NCI-H2171 (cell line): ENCODE measurements at regions not wholly inside any gene's neighbourhood (a gene's known extent, or its start where the extent isn't known, plus 50 kb on each side); places are given as distances from the start of the nearest gene placed in this dataset.

ENCODE experiments used
- DNase-seq: peaks from one replicate; lab custom pipeline; 2025; lab: John Stamatoyannopoulos, UW

DNA sequence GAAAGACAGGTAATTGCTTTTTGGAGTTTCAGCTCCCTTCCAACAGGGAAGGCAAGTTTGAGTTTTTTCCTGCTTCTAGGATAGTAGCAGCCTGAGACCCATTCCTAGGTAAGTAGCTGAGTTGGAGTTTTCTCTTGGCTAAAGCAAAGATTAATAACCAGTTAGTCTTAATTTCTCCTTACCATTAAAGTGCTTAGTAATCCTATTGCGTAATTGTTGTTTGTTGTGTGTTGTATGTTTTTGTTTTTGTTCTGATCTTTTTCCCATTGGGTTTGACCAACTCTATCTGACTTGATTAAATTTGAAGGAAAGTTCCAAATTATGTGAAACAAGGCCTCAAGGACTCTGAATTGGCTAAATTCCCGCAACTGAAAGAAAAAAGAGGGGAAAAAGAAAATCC is 83.5 kb downstream of the TBX22 start:
- DNase-seq = no peak

DNA sequence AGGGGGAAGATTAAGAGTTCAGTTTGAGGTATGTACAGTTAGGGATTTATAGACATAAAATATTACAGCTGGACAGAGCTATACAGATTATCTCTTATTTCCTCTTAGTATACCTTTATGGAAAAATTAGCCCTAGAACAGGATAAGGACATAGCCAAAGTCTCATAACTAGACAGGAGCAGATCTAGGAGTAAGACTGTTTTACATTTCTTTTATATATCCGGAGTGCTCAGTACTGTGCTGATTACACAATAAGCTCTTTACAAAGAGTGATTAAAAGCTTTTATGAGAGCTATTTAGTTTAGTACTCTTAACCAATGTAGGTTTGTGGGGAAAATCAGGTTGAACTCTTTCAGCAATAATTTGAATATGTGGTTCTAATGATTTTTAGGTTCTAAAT is 105.8 kb downstream of the TBX22 start:
- no peak for DNase-seq

DNA sequence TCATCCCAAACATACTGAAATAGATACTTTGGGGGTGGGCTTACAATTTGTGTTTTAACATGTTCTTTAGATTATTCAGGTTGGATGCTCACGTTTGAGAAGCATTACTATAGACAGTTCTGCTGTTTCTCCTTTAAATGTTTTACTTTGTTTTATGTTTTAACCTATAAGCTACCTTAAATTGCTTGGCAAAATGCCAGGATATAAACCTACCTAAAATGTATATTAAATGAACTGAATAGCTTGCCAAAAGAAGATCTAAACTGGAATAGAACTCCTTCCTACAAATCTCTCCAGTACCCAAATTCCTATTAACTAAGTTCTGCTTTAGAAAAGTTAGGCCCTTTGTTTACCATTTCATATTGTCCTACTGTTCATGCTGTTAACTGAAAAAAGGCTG is 124.4 kb downstream of the TBX22 start:
- DNase-seq = no peak

GRCh38 chrX:80139564-80139963 is 125.0 kb downstream of the TBX22 start:
- no peak for DNase-seq

- no peak for DNase-seq
Observed at GRCh38 chrX:80170581-80170980, 156.0 kb downstream of the TBX22 start.

DNA sequence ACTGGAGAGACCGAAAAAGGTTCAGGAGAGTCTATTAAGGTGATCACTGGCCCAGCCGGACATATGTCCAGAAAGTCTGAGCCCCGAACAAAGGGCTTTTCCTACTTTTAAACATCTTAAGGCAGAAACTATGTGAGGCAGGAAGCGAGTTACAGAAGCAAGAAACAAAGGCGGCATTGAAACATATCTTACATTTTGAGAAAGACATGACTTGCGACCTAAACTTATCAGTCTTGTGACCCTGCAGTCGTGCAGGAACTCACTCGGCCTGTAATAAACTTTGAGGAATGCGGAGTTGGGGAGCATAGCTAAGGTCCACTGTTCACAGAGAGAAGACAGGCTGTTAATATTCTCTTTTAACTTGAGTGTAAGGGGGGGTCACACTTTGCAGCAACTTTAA is 158.7 kb downstream of the TBX22 start:
- no peak for DNase-seq

DNA sequence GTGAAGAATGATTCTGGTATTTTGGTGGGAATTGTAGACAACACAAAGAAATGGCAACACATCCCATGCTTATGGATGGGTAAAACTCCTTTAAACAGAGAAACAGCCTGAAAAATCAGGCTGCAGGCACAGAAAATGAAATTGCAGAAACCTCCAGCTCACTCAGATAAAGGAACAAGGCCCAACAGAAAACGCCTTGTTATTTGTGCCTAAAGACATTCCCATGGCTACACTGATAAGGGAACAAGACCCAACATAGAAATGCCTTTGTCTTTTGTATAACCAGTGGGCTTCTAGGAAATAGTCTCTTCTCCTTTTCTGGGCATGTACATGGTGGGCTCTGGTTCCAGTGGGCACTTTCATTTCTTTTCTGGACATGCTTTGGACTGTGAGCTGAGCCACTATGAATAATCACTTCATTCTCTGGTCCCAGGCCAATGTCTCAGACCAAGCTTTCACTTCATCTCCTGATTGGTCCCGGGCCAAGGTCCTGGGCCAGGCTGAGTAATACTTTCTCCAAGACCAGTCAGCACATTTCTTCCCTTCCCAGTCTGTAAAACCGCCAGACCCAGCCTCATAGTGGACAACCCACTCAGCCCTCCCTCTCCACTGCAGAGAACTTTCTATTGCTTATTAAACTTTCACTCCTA is 160.5 kb downstream of the TBX22 start:
- DNase-seq = no peak

GRCh38 chrX:80181079-80181478 is 166.5 kb downstream of the TBX22 start:
- DNase-seq = no peak

DNA sequence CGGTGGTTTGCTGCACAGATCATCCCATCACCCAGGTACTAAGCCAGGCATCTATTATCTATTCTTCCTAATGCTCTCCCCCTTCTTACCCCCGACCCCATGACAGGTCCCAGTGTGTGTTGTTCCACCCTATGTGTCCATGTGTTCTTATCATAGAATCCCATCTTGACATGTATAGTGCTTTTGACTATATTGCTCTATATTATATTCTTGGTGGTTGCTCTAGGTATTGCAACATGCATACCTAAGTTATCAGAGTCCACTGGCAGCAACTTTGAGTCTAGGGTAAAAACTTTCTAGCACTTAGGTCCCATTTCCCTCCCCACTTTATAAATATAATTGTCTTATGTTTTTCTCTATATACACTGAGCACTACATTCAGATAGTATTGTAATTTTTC is 170.3 kb downstream of the TBX22 start:
- DNase-seq = no peak

DNA sequence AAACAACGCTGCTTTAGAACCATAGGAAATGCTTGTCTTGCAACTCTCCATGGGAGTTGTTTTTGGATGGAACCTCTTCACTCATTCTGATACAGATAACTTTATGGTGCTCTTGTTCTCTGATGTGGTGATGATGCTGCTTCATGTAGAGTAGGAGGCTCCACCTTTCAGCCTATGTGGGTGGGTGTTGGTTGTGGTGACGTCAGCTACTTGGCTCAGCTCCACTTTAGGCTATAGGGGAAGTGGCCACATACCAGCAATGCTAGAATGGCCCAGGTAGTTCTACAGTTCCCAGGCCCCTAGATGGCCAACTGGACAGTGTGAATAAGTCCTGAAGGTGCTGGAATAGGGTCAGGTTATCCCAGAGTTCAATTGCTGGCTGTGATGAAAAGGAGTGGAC is 192.1 kb downstream of the TBX22 start:
- DNase-seq = no peak

DNA sequence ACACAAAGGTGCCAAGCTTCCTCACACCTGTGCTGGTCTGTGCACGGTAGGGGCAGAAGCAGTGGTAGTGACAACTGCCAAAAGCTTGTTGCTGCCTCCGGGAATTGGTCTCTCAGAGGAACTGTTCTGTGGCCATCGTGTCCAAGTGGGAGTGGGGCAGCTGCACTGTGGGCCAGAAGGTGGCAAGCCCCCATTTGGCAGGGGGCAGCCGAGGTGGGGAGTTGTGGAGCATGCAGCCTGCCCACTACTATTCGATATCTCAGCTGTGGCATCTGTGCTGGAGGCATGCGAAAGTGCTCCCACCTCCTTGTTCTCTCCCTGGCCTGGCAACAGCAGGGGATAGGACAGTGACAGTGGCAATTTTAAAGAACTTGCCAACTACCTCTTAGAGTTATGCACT is 192.8 kb downstream of the TBX22 start:
- no peak for DNase-seq

GRCh38 chrX:80216086-80216485 is 201.5 kb downstream of the TBX22 start:
- no peak for DNase-seq

- DNase-seq = no peak
Observed at GRCh38 chrX:80223982-80224579, 196.2 kb upstream of the TENT5D start.

- DNase-seq = no peak
Observed at GRCh38 chrX:80229626-80230025, 190.6 kb upstream of the TENT5D start.

- no peak for DNase-seq
Observed at GRCh38 chrX:80237072-80237471, 183.2 kb upstream of the TENT5D start.

GRCh38 chrX:80246271-80246670 is 174.0 kb upstream of the TENT5D start:
- DNase-seq = no peak

DNA sequence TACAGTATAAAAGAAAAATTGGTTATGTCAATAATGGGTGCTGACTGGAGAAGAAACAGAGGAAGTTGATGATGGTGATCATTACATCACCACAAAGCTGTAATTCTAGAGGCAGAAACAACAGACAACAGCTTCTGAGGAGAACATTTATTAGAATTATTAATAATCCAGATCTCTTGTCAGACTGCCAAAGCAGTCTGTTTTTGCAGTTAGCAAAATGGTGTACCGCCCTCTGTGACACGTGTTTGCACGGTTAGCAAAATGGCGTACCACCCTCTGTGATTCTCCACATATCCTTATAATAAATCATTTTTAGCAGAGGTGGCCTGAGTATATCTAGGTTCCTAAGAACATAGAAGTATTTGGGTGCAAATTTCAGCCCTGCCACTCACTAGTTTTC is 154.0 kb upstream of the TENT5D start:
- DNase-seq = no peak

DNA sequence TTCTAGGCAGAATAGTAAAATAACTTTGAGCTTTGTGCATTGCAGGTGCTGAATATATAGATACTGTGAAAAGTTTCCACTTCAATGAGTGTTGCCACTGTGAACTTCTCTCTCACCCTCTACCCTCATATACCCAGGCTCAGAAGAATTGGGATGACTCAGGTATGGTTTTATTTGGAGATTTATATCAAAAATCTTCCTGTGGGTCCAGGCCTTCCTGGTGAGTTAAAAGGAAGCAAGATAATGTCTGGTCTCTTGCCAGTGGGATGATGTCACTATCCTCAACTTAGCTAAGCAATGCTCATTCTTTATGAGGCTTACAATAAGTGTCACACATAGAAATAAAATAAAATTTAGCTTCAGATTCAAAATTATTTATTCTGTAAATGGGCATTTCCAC is 153.3 kb upstream of the TENT5D start:
- no peak for DNase-seq

DNA sequence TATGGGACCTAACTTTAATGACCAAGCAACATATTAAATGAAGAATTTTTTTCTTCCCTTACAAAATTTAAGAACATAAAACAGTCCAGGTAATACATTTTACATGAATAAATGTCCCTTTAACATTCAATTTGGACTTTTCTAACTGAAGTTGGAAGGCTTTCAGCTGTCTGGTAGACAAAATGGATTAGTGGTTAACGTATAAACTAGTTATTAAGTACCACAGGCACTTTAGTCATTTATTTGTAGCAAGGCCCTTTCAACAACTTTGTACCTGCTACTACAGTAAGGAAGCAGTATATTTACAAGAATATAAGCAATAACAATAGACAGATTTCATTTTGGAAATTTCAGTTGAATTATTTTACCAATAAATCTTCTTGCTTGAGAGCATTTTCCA is 152.5 kb upstream of the TENT5D start:
- no peak for DNase-seq

DNA sequence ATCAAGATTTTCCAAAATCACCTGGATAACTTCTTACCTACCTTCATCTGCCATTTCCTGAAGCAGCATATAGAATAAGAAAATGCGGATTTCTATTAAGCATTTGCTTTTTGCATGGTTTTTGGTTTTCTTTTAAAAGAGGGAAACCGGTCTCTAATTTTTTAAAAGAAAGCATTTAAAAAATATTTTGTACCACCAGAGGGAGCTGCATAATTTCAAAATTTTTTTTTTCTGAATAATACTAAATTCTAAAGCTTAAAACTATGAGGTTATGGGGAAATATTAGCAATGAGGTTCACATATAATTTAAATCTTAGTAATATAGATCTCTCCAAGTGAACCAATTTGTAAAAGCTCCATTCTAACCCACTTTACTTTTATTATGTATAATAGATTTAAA is 137.7 kb upstream of the TENT5D start:
- DNase-seq = no peak

DNA sequence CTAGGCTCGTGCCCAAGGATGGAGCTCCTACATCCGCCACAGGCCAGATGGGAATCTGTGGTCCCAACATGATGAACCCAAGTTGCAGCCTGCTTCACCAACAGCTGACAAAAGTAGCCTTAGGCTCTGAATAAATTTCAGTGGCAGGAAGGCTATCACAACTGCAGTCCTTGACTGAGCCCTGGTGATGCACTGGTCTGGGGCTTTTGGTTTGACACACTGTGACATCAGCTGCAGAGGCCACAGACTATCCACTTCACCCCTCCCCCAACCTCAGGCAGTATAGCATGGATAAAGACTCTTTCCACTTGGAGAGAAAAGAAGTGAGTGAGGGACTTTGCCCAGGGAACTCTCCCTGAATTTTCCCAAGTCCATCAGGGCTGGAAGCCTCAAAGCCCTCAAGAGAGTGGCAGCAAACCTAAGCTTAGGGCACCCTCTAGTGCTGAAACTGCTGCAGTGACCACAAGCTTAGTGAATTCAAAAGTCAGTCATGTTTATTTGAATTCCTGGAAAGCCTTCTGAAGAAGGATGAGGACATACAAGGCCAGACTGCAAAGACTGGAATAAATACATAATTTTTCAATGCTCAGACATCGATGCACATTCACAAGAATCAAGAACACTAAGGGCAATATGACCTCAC is 135.0 kb upstream of the TENT5D start:
- DNase-seq = no peak

GRCh38 chrX:80290834-80291233 is 129.4 kb upstream of the TENT5D start:
- no peak for DNase-seq

DNA sequence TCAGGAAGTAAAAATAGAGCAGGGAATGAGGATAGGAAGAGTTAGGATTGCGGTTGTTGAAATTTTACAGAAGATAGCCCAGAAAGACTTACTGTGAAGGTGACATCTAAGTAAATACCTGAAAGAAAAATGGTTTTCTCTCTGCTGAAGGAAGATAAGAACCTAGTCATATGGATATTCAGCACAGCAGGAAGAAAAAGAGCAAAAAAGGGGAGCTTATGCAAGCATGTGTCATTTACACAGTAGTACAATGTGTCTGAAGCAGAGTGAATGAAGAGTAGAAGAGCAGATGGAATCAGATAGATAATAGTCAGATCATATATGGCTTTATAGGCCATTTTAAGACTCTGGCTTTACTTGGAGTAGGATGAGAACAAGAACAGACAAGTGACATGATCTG is 126.9 kb upstream of the TENT5D start:
- DNase-seq = no peak

DNA sequence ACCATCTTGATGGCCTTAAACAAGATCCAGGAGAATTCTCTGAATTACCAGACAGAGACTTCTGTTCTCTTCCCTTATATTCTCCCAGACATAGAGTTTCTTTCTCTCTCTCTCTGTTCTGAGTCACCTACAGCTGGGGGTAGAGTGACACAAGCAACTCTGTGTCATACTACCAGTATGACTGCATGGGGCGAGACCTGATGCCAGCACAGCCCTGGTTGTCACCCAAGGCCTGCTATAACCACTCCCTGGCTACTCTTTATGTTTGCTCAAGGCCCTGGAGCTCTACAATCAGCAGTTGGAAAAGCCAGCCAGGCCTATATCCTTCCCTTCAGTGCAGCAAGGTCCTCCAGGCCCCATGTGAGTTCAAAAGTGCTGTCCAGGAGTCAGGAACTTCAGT is 114.2 kb upstream of the TENT5D start:
- DNase-seq = no peak
